HG03521 (cell line): ENCODE measurements at regions not wholly inside any gene's neighbourhood (a gene's known extent, or its start where the extent isn't known, plus 50 kb on each side); places are given as distances from the start of the nearest gene placed in this dataset.

ENCODE experiments used
- ATAC-seq: cut with Tn5 transposase; IDR thresholded peaks from one replicate; pipeline ENCODE4 v1.9.1; 2021; ENCODE audit warnings: mild to moderate bottlenecking, moderate library complexity; ENCODE audit not compliant: unreplicated experiment

- no peak for ATAC-seq
These were observed 140.5 kb downstream of the IRX2 start for GRCh38 chr5:2610986-2611385.

DNA sequence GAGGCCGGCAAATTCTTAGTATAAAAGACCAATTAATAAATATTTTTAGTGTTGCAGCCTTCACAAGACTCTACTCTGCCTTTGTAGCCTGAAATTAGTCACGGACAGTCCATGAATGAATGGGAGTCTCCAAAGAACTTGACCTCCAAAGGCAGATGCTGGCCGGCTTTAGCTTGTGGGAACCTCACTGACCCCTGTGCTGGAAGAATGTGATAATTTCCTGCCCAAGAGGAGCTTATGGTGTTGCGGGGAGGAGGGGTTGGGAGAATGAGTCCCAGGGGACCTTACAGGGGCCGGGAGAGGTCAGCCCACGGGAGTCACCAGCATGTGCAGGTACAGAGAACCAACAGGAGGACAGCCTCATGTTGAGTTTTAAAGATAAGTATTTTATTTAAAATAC, 143.1 kb downstream of the IRX2 start:
- no peak for ATAC-seq

GRCh38 chr5:2607598-2607997, 143.9 kb downstream of the IRX2 start:
- ATAC-seq: no peak

GRCh38 chr5:2603272-2603575, 148.3 kb downstream of the IRX2 start:
- no peak for ATAC-seq

DNA sequence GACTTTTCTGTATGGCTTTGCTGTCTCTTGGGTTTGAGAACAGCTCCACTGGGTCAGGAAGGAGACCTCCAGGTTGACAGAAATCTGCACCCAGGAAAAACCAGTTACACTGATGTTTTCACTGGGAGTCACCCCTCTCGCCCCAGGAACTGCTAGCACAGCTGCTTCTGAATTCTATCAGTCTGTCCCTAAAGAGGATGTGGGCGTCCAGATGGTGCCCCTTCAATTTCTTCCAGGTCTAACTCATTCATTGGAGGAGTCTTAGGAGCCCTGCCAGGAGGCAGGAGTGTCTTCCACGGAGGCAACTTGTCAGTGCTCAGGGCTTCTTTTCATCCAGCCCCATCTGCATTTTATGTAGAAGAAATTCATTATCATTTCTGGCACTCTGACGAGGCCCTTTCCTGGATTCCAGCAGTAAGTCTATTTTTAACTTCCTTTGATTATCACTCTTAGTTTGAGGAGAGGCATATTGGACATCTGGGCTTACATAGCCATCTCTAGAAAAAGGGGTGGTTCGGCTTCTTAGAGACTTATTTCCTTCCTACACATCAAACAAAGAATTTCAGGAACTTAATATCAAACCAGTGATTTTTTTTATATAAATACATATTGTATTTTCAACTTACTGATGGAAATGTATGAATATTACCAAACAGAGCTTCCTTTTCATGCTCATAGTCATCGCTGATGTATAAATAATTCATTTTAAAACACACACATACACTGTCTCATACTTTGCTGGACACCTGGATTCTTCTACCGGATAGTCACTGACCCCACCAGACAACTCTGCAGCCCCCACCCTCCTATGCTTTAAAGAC, 148.8 kb downstream of the IRX2 start:
- ATAC-seq: no peak

DNA sequence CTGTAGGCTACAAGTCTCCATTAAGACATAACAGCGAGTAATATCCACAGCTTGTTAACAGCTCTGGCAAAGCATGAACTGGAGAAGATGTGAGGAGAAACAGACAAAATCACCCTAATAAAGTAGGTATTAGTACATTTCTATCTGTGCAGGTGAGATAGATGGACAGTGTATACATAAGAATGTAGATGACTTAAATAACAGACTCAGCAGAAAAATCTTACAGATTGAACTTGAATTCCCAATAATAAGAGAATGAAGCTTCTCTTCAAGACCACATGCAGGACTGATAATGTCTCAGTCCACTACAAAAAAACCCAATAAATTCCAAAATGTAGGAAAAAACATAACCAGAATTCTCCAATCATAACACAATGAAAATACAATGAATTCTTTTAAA, 153.0 kb downstream of the IRX2 start:
- no peak for ATAC-seq

- no peak for ATAC-seq
These were observed 156.8 kb downstream of the IRX2 start for GRCh38 chr5:2594701-2595100.

GRCh38 chr5:2592766-2593165, 158.7 kb downstream of the IRX2 start:
- no peak for ATAC-seq

GRCh38 chr5:2591777-2592453, 159.6 kb downstream of the IRX2 start:
- no peak for ATAC-seq

DNA sequence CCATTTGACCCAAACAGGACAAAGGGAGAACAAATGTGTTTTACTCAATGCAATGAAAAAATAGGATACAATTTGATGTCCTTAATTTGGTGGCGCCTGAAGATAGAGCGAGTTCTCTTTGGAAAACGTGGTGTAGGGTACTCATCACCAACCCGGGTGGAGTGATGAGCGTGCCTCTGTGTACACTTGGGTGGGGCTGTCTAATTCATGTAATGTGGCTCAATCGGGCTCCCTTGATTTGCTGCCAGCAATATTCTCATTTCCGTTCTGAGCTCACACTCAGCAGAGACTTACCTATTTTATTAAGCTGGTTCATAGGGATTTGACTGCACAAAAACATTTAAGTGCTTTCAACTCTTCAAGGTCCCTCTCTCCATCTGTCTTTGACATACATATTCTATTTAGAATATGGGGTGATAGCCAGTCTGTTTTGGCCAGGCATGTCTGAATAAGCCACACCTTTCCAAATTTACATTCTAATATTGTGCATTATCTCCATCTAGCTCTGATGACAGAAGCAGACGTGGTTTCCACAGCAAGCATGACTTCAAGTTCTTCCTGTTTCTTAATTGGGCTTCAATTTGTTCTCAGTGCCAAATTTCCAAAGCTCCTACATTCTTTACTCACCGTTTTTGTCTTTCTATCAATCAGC, 162.5 kb downstream of the IRX2 start:
- ATAC-seq: no peak

DNA sequence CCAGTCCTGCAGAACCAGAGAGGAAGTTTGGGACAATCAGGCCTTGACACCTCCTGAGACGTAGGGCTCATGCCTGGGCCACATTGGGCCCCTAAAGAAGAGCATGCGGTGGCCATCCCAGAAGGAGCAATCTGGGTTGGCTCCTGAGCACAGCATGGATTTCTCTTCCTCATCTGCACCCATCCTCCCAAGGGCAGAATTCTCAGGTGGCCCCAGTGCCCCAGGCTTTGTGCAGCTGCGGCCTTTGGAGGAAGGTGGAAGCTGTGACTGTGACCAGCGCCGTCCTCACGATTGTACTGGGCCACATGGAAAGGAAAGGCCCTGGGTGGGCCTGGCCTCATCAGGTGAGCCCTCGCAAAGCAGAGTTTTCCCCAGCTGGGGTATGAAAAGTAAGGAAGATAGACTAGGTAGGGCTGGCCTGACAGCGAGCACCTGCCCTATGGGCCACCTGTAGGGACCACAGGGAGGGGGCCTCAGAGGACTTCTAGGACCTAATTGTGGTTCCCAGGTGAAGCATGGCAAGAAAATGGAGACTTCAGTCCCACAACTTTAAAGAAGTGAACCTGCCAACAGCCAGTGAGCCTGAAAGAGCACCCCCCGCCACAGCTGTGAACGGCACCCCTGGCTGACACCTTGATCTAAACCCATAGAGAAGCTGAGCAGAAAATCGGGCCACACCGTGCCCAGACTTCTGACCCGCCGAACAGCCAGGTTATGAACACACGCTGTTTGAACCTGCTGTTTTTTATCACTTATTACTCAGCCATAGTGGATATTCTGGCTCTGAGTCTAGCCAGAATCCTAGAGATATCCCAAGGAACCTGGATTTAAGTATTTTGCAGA, 164.1 kb downstream of the IRX2 start:
- ATAC-seq: no peak

GRCh38 chr5:2586016-2586715, 165.3 kb downstream of the IRX2 start:
- ATAC-seq: no peak

GRCh38 chr5:2584579-2585269, 166.8 kb downstream of the IRX2 start:
- ATAC-seq: no peak

GRCh38 chr5:2582507-2582906, 169.0 kb downstream of the IRX2 start:
- no peak for ATAC-seq

- no peak for ATAC-seq
These were observed 169.4 kb downstream of the IRX2 start for GRCh38 chr5:2582106-2582505.

DNA sequence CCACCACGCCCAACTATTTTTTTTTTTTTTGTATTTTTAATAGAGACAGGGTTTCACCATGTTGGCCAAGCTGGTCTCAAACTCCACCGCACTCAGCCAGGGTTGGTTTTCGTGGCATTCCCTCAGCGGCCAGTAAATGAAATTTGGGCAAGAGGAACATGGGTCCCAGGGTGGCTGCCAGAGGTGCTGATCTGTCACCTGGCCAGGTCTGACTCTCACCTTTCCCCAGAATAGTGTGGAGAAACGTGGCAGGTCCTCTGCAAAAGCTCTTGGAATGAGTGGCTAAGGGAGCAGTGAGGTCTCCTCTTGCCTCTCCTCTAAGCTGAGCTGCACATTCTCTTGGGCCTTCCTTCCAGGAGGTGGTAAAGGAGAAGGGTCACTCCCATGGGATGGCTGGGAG, 170.1 kb downstream of the IRX2 start:
- no peak for ATAC-seq

- no peak for ATAC-seq
These were observed 172.4 kb downstream of the IRX2 start for GRCh38 chr5:2579126-2579525.

- ATAC-seq: no peak
These were observed 174.0 kb downstream of the IRX2 start for GRCh38 chr5:2577312-2578036.

- no peak for ATAC-seq
These were observed 174.7 kb downstream of the IRX2 start for GRCh38 chr5:2576823-2577222.
